ENCODE measurements at regions not wholly inside any gene's neighbourhood (a gene's known extent, or its start where the extent isn't known, plus 50 kb on each side); places are given as distances from the start of the nearest gene placed in this dataset.

DNA sequence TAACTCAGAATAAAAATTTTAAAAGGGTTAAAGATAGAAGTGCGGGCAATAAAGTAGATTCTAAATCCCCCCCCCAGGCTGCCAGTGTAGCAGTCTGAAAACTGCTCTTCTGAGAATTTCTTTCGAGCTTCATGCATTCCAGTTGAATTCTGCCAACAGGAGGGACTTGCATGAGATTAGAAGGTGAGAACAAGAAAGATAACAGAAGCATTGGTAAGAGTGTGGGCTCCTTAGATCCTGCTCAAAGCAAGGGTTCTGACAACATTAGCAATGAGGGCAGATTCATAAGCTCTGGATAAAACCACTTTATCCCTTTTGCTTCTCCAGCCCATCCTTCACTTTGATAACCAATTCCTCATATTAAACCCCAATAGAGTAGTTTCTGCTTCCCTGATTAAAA lies 235.9 kb upstream of the CDH6 start:
- H3K4me3 ChIP-seq (ENCODE audit: severe bottlenecking): no peak overlapping the region
- ATAC-seq (ENCODE audit: low read depth): no peak

DNA sequence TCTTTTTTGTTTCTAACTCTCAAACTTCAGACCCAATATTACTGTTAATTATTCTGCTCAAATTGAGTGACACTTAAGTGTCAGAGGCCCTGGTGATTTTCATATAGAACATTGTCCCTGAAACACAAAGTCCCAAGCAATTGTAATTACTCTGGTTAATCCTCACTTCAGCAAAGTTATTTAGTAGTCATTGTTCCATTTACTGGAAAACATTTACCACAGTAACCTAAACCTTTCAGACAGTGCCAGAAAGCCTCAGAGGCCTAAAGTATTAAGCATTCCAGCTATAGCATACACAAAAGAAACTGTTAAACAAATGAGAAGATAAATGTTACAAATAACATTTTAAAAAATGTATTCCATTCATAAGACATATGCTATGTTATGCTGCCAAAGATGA lies 237.2 kb upstream of the CDH6 start:
- TF ChIP-seq, protein P1, sequence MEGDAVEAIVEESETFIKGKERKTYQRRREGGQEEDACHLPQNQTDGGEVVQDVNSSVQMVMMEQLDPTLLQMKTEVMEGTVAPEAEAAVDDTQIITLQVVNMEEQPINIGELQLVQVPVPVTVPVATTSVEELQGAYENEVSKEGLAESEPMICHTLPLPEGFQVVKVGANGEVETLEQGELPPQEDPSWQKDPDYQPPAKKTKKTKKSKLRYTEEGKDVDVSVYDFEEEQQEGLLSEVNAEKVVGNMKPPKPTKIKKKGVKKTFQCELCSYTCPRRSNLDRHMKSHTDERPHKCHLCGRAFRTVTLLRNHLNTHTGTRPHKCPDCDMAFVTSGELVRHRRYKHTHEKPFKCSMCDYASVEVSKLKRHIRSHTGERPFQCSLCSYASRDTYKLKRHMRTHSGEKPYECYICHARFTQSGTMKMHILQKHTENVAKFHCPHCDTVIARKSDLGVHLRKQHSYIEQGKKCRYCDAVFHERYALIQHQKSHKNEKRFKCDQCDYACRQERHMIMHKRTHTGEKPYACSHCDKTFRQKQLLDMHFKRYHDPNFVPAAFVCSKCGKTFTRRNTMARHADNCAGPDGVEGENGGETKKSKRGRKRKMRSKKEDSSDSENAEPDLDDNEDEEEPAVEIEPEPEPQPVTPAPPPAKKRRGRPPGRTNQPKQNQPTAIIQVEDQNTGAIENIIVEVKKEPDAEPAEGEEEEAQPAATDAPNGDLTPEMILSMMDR (IDR thresholded peaks at IDR 0.05; ENCODE audit: poor library complexity, severe bottlenecking): no peak
- Histone ChIP-seq H3K36me3 (ENCODE audit: low read depth) (no peaks in the 10 kb centered on the region), H3K4me1 (ENCODE audit: insufficient read depth, poor library complexity, severe bottlenecking) (no peaks in the 10 kb centered on the region), H3K4me3 (ENCODE audit: severe bottlenecking) (no peak overlapping the region), H3K27me3 (ENCODE audit: insufficient read depth, poor library complexity, severe bottlenecking) (no peaks in the 10 kb centered on the region), H3K9me3 (ENCODE audit: severe bottlenecking) (no peaks in the 10 kb centered on the region), H3K27ac (ENCODE audit: poor library complexity, severe bottlenecking) (no peak overlapping the region)
- ATAC-seq (ENCODE audit: low read depth) (no peak), DNase-seq (ENCODE audit: low spot score) (no peak)

More for the DNA sequence above, 235.9 kb upstream of the CDH6 start:
- no peak overlapping the region for H3K27ac ChIP-seq (ENCODE audit: poor library complexity, severe bottlenecking)
- TF ChIP-seq, protein P1 (IDR thresholded peaks at IDR 0.05; ENCODE audit: poor library complexity, severe bottlenecking): no peak
- no peaks in the 10 kb centered on the region for H3K27me3 ChIP-seq (ENCODE audit: insufficient read depth, poor library complexity, severe bottlenecking)
- H3K36me3 ChIP-seq (ENCODE audit: low read depth): no peaks in the 10 kb centered on the region
- no peaks in the 10 kb centered on the region for H3K4me1 ChIP-seq (ENCODE audit: insufficient read depth, poor library complexity, severe bottlenecking)
- DNase-seq (ENCODE audit: low spot score): no peak
- H3K9me3 ChIP-seq (ENCODE audit: severe bottlenecking): no peaks in the 10 kb centered on the region

DNA sequence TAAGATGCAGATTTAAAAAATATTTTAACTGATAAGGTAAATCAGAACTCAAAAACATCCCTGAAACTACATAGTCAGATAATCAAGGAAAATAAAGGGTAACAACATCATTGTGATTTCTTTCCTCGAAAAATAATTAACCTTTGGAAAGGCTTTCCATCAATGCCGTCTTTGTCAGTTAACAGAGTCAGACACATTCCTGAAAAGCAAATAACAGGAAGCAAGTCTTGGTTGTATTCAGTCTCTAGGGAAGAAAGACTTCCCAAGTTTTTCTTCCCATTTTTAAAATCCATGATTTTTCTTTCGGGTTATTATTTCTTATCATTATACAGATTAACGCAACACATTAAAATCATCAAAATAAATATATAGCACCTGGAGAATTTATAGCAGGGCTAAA lies 256.4 kb upstream of the CDH6 start:
- H3K36me3 ChIP-seq (ENCODE audit: low read depth): no peaks in the 10 kb centered on the region

DNA sequence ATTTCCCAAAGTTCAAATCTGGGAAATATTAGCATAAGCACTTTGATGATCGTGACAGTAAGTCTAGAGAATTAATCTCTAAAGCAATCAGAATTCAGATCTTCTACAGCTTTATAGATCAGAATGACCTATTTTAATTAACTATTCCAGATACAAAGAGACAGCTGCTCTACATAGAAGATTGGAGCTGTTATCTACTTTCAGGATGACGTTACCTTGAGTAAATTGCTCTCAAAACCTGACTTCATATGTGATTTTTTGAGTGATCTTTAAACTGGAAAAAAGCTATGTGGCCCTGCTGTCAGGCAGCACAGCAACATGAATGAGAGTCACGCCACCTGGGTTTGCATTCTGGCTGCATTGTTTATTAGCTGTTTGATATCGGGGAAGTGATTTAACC lies 259.9 kb upstream of the CDH6 start:
- no peak for ATAC-seq (ENCODE audit: low read depth)
- H3K9me3 ChIP-seq (ENCODE audit: severe bottlenecking): no peaks in the 10 kb centered on the region
- no peaks in the 10 kb centered on the region for H3K4me1 ChIP-seq (ENCODE audit: insufficient read depth, poor library complexity, severe bottlenecking)
- H3K4me3 ChIP-seq (ENCODE audit: severe bottlenecking): no peak overlapping the region
- H3K36me3 ChIP-seq (ENCODE audit: low read depth): no peaks in the 10 kb centered on the region
- peaks cover 16% of the 10 kb centered on the region for H3K27me3 ChIP-seq (ENCODE audit: insufficient read depth, poor library complexity, severe bottlenecking)
- H3K27ac ChIP-seq (ENCODE audit: poor library complexity, severe bottlenecking): no peak overlapping the region
- TF ChIP-seq, protein P1 (IDR thresholded peaks at IDR 0.05; ENCODE audit: poor library complexity, severe bottlenecking): no peak
- DNase-seq (ENCODE audit: low spot score): no peak

More for the DNA sequence above, 256.4 kb upstream of the CDH6 start:
- H3K27ac ChIP-seq (ENCODE audit: poor library complexity, severe bottlenecking): no peak overlapping the region
- TF ChIP-seq, protein P1 (IDR thresholded peaks at IDR 0.05; ENCODE audit: poor library complexity, severe bottlenecking): no peak
- H3K9me3 ChIP-seq (ENCODE audit: severe bottlenecking): no peaks in the 10 kb centered on the region
- no peak for ATAC-seq (ENCODE audit: low read depth)
- H3K27me3 ChIP-seq (ENCODE audit: insufficient read depth, poor library complexity, severe bottlenecking): peaks cover 24% of the 10 kb centered on the region
- DNase-seq (ENCODE audit: low spot score): no peak
- H3K4me3 ChIP-seq (ENCODE audit: severe bottlenecking): no peak overlapping the region
- no peaks in the 10 kb centered on the region for H3K4me1 ChIP-seq (ENCODE audit: insufficient read depth, poor library complexity, severe bottlenecking)

DNA sequence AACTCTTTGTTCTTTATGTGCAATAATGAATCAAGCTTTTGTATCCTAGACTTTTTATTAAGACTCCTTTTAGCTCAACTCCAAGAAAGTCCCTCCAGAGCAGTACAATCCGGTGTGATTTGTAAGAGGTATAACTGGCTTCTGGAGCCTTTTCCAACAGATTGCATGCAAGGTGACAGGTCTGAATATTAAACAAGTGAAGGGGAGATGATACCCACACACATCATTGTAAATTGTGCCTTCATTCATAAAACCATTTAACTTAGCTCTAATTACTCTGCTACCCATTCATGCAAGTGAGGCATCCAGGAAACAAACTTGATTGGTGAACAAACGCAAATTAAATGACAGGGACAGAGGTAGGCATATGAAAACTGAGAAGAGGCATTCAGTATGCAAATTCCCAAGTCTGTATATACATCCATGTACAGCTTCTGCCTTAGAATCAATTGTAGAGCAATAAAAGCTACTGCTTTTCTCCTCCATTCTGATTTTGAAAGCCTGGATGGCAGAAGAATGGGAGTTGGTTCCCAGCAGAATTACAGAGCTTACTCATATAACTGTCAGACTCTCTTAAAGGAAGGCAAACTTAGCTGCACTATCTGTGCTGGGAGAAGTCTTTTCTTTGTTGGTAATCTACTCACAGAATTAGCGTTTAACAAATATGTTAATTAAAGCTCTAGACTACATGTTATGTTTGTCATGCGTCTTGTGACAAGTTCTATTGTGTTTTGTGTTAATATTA lies 261.0 kb upstream of the CDH6 start:
- Histone ChIP-seq H3K27ac (ENCODE audit: poor library complexity, severe bottlenecking) (no peak overlapping the region), H3K4me1 (ENCODE audit: insufficient read depth, poor library complexity, severe bottlenecking) (no peaks in the 10 kb centered on the region), H3K4me3 (ENCODE audit: severe bottlenecking) (no peak overlapping the region), H3K27me3 (ENCODE audit: insufficient read depth, poor library complexity, severe bottlenecking) (peaks cover 15% of the 10 kb centered on the region), H3K9me3 (ENCODE audit: severe bottlenecking) (no peaks in the 10 kb centered on the region), H3K36me3 (ENCODE audit: low read depth) (no peaks in the 10 kb centered on the region)
- ATAC-seq (ENCODE audit: low read depth) (no peak; the same call in 2 of the 3 replicates), DNase-seq (ENCODE audit: low spot score) (no peak)
- TF ChIP-seq, protein P1 (IDR thresholded peaks at IDR 0.05; ENCODE audit: poor library complexity, severe bottlenecking): no peak
